ENCODE measurements at regions not wholly inside any gene's neighbourhood (a gene's known extent, or its start where the extent isn't known, plus 50 kb on each side); places are given as distances from the start of the nearest gene placed in this dataset.

- peaks cover 9% of the 10 kb centered on the region for H3K4me1 ChIP-seq (ENCODE audit: control insufficient read depth, insufficient read depth, low read length, poor library complexity, severe bottlenecking)
- 86 to 94% methylated on average over 1 to 3 of the region's 3 CpGs for WGBS, 2 experiments (ENCODE audit: insufficient coverage in 2 of 2)
- no peak overlapping the region for H3K27ac ChIP-seq (ENCODE audit: low read depth, low read length, severe bottlenecking)
- H3K36me3 ChIP-seq (ENCODE audit: control insufficient read depth, insufficient read depth, low read length): no peaks in the 10 kb centered on the region
- peaks cover 5% of the 10 kb centered on the region for H3K9me3 ChIP-seq (ENCODE audit: control insufficient read depth, low read length)
- no peak overlapping the region for H3K4me3 ChIP-seq (ENCODE audit: extremely low read depth, insufficient read depth, low read length, poor library complexity, severe bottlenecking)
Measured at GRCh38 chr18:10367836-10368235, 86.6 kb upstream of the APCDD1 start.

DNA sequence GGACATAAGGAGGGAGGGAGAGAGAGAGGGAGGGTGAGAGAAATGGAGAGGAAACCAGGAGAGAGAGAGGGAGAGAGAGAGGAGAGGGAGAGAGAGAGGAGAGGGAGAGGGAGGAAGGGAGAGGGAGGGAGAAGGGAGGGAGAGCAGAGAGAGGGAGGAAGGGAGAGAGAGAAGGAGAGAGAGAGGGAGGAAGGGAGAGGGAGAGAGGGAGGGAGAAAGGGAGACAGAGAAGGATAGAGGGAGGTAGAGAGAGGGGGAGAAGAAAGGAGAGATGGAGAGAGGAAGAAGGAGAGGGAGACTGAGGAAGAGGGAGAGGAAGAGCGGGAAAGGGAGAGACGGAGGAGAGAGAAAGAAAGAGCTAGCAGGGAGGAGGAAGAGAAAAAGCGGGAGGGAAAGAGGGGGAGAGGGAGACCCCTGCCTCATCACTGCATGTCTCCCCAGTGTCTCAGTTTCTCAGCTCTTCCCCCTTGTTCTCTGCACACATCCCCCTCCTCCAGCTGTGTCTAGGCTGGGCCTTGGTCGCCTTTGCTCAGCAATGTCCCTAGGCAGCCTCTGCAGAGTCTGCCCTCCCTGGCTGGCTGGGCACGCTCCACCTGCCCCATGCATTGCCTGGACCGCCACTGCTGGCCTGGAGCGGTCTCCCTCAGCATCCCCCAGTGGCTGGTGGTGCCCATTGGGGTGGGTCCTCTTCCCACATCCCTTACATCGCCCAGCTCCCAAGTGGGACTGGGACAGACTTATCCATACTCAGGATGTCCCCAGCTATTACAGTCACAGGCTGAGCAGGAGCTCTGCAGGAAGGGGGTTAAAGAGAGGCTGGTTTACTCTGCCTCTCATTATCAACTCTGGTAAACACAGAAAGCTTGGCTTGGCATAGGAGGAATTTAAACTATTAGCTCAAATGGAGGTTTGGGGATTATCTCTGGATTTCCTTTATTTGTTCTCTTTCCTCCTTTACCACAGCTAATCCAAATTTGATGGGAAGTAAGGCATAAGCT lies 85.7 kb upstream of the APCDD1 start:
- peaks cover 5% of the 10 kb centered on the region for H3K9me3 ChIP-seq (ENCODE audit: control insufficient read depth, low read length)
- H3K4me1 ChIP-seq (ENCODE audit: control insufficient read depth, insufficient read depth, low read length, poor library complexity, severe bottlenecking): peaks cover 9% of the 10 kb centered on the region
- no peaks in the 10 kb centered on the region for H3K36me3 ChIP-seq (ENCODE audit: control insufficient read depth, insufficient read depth, low read length)
- H3K4me3 ChIP-seq (ENCODE audit: extremely low read depth, insufficient read depth, low read length, poor library complexity, severe bottlenecking): no peak overlapping the region
- 74 to 90% methylated on average over 3 to 6 of the region's 8 CpGs for WGBS, 2 experiments (ENCODE audit: insufficient coverage in 2 of 2)
- H3K27ac ChIP-seq (ENCODE audit: low read depth, low read length, severe bottlenecking): no peak overlapping the region

- Histone ChIP-seq H3K9me3 (ENCODE audit: control insufficient read depth, low read length) (no peaks in the 10 kb centered on the region), H3K36me3 (ENCODE audit: control insufficient read depth, insufficient read depth, low read length) (no peaks in the 10 kb centered on the region), H3K27ac (ENCODE audit: low read depth, low read length, severe bottlenecking) (no peak overlapping the region), H3K4me3 (ENCODE audit: extremely low read depth, insufficient read depth, low read length, poor library complexity, severe bottlenecking) (no peak overlapping the region), H3K4me1 (ENCODE audit: control insufficient read depth, insufficient read depth, low read length, poor library complexity, severe bottlenecking) (peaks cover 9% of the 10 kb centered on the region)
- WGBS, 2 experiments (ENCODE audit: insufficient coverage in 2 of 2): 87 to 91% methylated on average over 7 of the region's 7 CpGs
Measured at GRCh38 chr18:10370716-10371115, 83.7 kb upstream of the APCDD1 start.

DNA sequence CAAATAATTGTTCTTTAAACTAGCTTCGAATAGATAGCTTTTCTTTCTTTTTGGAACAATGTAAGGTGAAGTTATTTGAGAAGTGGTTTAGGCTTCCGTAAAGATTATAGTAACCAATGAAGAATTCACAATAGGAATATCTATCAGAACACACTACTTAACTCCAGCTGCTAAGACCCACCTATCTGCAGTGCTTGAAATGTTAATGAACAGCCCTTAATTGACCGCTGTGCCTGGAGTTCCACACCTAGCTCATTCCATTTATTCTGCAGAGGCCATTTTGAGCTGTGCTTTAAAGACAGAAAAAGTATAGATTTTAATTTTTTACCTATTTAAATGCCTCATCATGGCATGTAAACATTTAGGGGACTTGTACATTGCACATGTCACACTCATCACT lies 83.3 kb upstream of the APCDD1 start:
- 80 to 83% methylated on average over 1 of the region's 3 CpGs for WGBS, 2 experiments (ENCODE audit: insufficient coverage in 2 of 2)
- H3K4me3 ChIP-seq (ENCODE audit: extremely low read depth, insufficient read depth, low read length, poor library complexity, severe bottlenecking): no peak overlapping the region

DNA sequence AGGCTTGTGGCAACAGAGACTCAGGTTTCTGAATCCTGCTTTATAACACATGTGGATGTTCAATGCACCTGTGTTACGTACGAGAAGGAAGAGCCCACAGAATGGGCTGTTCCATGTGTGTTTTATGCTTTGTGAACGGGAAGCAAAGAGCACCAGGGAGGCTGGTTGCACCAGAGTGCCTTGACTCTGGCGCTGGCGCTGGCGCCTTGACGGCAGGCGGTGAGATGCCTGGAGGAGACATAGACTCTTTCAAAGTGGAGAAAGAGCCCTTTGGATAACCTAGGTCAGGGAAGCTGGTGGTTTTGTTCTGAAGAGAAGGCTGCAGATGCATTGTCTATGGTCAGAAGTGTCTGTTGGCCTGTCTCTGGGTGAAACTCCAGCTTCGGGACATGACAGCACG lies 80.2 kb upstream of the APCDD1 start:
- 81 to 83% methylated on average over 10 of the region's 10 CpGs for WGBS, 2 experiments (ENCODE audit: insufficient coverage in 2 of 2)
- H3K9me3 ChIP-seq (ENCODE audit: control insufficient read depth, low read length): no peaks in the 10 kb centered on the region

More for the DNA sequence above, 83.3 kb upstream of the APCDD1 start:
- Histone ChIP-seq H3K9me3 (ENCODE audit: control insufficient read depth, low read length) (no peaks in the 10 kb centered on the region), H3K4me1 (ENCODE audit: control insufficient read depth, insufficient read depth, low read length, poor library complexity, severe bottlenecking) (peaks cover 9% of the 10 kb centered on the region), H3K27ac (ENCODE audit: low read depth, low read length, severe bottlenecking) (no peak overlapping the region), H3K36me3 (ENCODE audit: control insufficient read depth, insufficient read depth, low read length) (no peaks in the 10 kb centered on the region)

DNA sequence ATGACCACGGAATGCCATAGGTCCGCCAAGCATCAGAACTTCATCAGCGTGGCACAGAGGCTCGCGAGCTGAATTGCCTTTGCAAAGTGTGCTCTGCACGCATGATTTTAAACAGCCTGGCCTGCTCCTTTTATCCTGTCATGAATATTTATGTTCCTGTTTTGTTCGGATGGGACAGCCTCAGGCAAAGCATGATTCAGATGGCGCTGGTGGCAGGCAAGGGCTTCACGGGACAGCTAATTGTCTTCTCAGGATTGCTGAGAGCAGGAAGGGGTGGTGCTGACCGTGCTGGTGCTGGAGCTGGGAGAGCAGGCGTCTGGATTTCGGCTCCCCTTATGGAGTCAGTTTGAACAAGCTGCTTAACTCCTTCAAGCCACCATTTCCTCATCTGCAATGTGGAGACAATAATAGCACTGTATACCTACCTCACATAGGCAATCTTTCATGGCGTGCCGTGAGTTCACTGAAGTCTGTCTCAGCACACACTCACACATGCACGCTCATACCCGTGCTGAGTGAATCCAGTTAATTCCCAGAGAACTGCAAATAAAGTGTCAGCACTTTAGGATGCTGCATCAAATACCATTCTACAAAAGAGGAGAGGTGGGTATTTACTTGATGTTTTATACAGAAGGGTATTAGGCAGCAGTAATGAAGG lies 79.7 kb upstream of the APCDD1 start:
- H3K9me3 ChIP-seq (ENCODE audit: control insufficient read depth, low read length): no peaks in the 10 kb centered on the region
- peaks cover 7% of the 10 kb centered on the region for H3K4me1 ChIP-seq (ENCODE audit: control insufficient read depth, insufficient read depth, low read length, poor library complexity, severe bottlenecking)
- no peak overlapping the region for H3K27ac ChIP-seq (ENCODE audit: low read depth, low read length, severe bottlenecking)
- no peaks in the 10 kb centered on the region for H3K36me3 ChIP-seq (ENCODE audit: control insufficient read depth, insufficient read depth, low read length)
- WGBS, 2 experiments (ENCODE audit: insufficient coverage in 2 of 2): 74 to 75% methylated on average over 12 to 15 of the region's 16 CpGs
- H3K4me3 ChIP-seq (ENCODE audit: extremely low read depth, insufficient read depth, low read length, poor library complexity, severe bottlenecking): no peak overlapping the region

More for the DNA sequence above, 80.2 kb upstream of the APCDD1 start:
- Histone ChIP-seq H3K4me1 (ENCODE audit: control insufficient read depth, insufficient read depth, low read length, poor library complexity, severe bottlenecking) (peaks cover 6% of the 10 kb centered on the region), H3K27ac (ENCODE audit: low read depth, low read length, severe bottlenecking) (no peak overlapping the region), H3K36me3 (ENCODE audit: control insufficient read depth, insufficient read depth, low read length) (no peaks in the 10 kb centered on the region), H3K4me3 (ENCODE audit: extremely low read depth, insufficient read depth, low read length, poor library complexity, severe bottlenecking) (no peak overlapping the region)

DNA sequence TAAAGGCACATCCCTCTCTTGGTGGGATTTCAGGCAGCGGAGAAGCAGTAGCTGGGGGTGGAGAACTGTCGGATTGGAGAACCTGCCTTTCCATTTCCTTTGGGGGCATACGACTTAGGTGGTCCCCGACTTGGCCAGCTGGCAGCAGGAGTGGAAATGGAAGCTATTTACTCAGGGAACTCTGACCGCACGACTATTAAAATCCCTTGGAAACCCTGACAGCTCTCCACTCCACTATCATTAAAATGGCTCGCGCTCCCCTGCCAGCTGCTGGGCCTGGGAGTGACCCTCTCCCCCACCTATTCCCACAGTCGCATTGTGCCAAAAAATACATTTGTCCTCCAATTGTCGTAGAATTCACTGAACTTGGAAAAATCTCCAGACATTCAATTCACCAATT lies 77.7 kb upstream of the APCDD1 start:
- Histone ChIP-seq H3K36me3 (ENCODE audit: control insufficient read depth, insufficient read depth, low read length) (no peaks in the 10 kb centered on the region), H3K9me3 (ENCODE audit: control insufficient read depth, low read length) (no peaks in the 10 kb centered on the region), H3K4me3 (ENCODE audit: extremely low read depth, insufficient read depth, low read length, poor library complexity, severe bottlenecking) (no peak overlapping the region), H3K27ac (ENCODE audit: low read depth, low read length, severe bottlenecking) (no peak overlapping the region), H3K4me1 (ENCODE audit: control insufficient read depth, insufficient read depth, low read length, poor library complexity, severe bottlenecking) (peaks cover 8% of the 10 kb centered on the region)
- 79 to 97% methylated on average over 6 to 8 of the region's 10 CpGs for WGBS, 2 experiments (ENCODE audit: insufficient coverage in 2 of 2)

- WGBS, 2 experiments (ENCODE audit: insufficient coverage in 2 of 2): no CpG with 5 or more reads among the region's 1 CpG
- Histone ChIP-seq H3K9me3 (ENCODE audit: control insufficient read depth, low read length) (no peaks in the 10 kb centered on the region), H3K36me3 (ENCODE audit: control insufficient read depth, insufficient read depth, low read length) (no peaks in the 10 kb centered on the region), H3K27ac (ENCODE audit: low read depth, low read length, severe bottlenecking) (no peak overlapping the region), H3K4me3 (ENCODE audit: extremely low read depth, insufficient read depth, low read length, poor library complexity, severe bottlenecking) (no peak overlapping the region), H3K4me1 (ENCODE audit: control insufficient read depth, insufficient read depth, low read length, poor library complexity, severe bottlenecking) (peaks cover 8% of the 10 kb centered on the region)
Measured at GRCh38 chr18:10377956-10378355, 76.5 kb upstream of the APCDD1 start.

GRCh38 chr18:10378688-10379420 lies 75.6 kb upstream of the APCDD1 start:
- 61 to 66% methylated on average over 5 to 6 of the region's 6 CpGs for WGBS, 2 experiments (ENCODE audit: insufficient coverage in 2 of 2)
- H3K36me3 ChIP-seq (ENCODE audit: control insufficient read depth, insufficient read depth, low read length): no peaks in the 10 kb centered on the region
- no peak overlapping the region for H3K27ac ChIP-seq (ENCODE audit: low read depth, low read length, severe bottlenecking)
- no peak overlapping the region for H3K4me3 ChIP-seq (ENCODE audit: extremely low read depth, insufficient read depth, low read length, poor library complexity, severe bottlenecking)
- peaks cover 8% of the 10 kb centered on the region for H3K4me1 ChIP-seq (ENCODE audit: control insufficient read depth, insufficient read depth, low read length, poor library complexity, severe bottlenecking)
- H3K9me3 ChIP-seq (ENCODE audit: control insufficient read depth, low read length): no peaks in the 10 kb centered on the region

GRCh38 chr18:10379522-10379921 lies 74.9 kb upstream of the APCDD1 start:
- no peak overlapping the region for H3K27ac ChIP-seq (ENCODE audit: low read depth, low read length, severe bottlenecking)

More at GRCh38 chr18:10379522-10379921, 74.9 kb upstream of the APCDD1 start:
- 79 to 84% methylated on average over 4 of the region's 5 CpGs for WGBS, 2 experiments (ENCODE audit: insufficient coverage in 2 of 2)
- no peaks in the 10 kb centered on the region for H3K9me3 ChIP-seq (ENCODE audit: control insufficient read depth, low read length)
- no peaks in the 10 kb centered on the region for H3K36me3 ChIP-seq (ENCODE audit: control insufficient read depth, insufficient read depth, low read length)
- H3K4me3 ChIP-seq (ENCODE audit: extremely low read depth, insufficient read depth, low read length, poor library complexity, severe bottlenecking): no peak overlapping the region
- H3K4me1 ChIP-seq (ENCODE audit: control insufficient read depth, insufficient read depth, low read length, poor library complexity, severe bottlenecking): peaks cover 8% of the 10 kb centered on the region
